SW480 (cell line): ENCODE measurements at regions not wholly inside any gene's neighbourhood (a gene's known extent, or its start where the extent isn't known, plus 50 kb on each side); places are given as distances from the start of the nearest gene placed in this dataset.
A peak's percentile ranks its signal among the peaks of the same experiment; 100 is the strongest.
"Not testable (repeated sequence)": the region's sequence is repeated elsewhere in the genome, so short reads cannot be mapped to it uniquely, and the experiment has no call there.

Source experiments
- DNase-seq: peaks from one replicate; pipeline ENCODE4 v3.0.0-alpha.2; 2016; ENCODE audit warnings: low spot score

- no peak for DNase-seq
Observed at GRCh38 chr6:115415378-115415777, 645.3 kb downstream of the FRK start.

- DNase-seq = not testable (repeated sequence)
Observed at GRCh38 chr6:115414916-115415315, 645.8 kb downstream of the FRK start.

GRCh38 chr6:115411756-115412155 is 648.9 kb downstream of the FRK start:
- no peak for DNase-seq

- no peak for DNase-seq
Observed at GRCh38 chr6:115404446-115404845, 656.2 kb downstream of the FRK start.

- no peak for DNase-seq
Observed at GRCh38 chr6:115398607-115399006, 662.1 kb downstream of the FRK start.

- DNase-seq = no peak
Observed at GRCh38 chr6:115396112-115396906, 664.4 kb downstream of the FRK start.

GRCh38 chr6:115393821-115394220 is 666.9 kb downstream of the FRK start:
- DNase-seq = no peak

- DNase-seq = no peak
Observed at GRCh38 chr6:115370202-115370601, 690.5 kb downstream of the FRK start.

GRCh38 chr6:115365783-115366182 is 694.9 kb downstream of the FRK start:
- DNase-seq = no peak

- no peak for DNase-seq
Observed at GRCh38 chr6:115363379-115363778, 697.3 kb downstream of the FRK start.

- DNase-seq = no peak
Observed at GRCh38 chr6:115362234-115362633, 698.5 kb downstream of the FRK start.

- no peak for DNase-seq
Observed at GRCh38 chr6:115360602-115361325, 699.9 kb downstream of the FRK start.

GRCh38 chr6:115358616-115359015 is 702.1 kb downstream of the FRK start:
- no peak for DNase-seq

GRCh38 chr6:115356371-115356770 is 704.3 kb downstream of the FRK start:
- no peak for DNase-seq

- DNase-seq = no peak
Observed at GRCh38 chr6:115323001-115323400, 737.7 kb downstream of the FRK start.

- no peak for DNase-seq
Observed at GRCh38 chr6:115319823-115320222, 740.9 kb downstream of the FRK start.

GRCh38 chr6:115310156-115310555 is 750.5 kb downstream of the FRK start:
- DNase-seq = no peak

- DNase-seq = no peak
Observed at GRCh38 chr6:115302731-115303130, 758.0 kb downstream of the FRK start.

- DNase-seq = no peak
Observed at GRCh38 chr6:115287467-115287866, 773.2 kb downstream of the FRK start.

GRCh38 chr6:115276881-115277565 is 783.7 kb downstream of the FRK start:
- DNase-seq = no peak

GRCh38 chr6:115272311-115272710 is 788.4 kb downstream of the FRK start:
- DNase-seq = no peak

GRCh38 chr6:115271434-115271833 is 789.3 kb downstream of the FRK start:
- DNase-seq = no peak

GRCh38 chr6:115270953-115271352 is 789.7 kb downstream of the FRK start:
- peak; percentile 14 for DNase-seq
